ENCODE measurements at regions not wholly inside any gene's neighbourhood (a gene's known extent, or its start where the extent isn't known, plus 50 kb on each side); places are given as distances from the start of the nearest gene placed in this dataset.

DNA sequence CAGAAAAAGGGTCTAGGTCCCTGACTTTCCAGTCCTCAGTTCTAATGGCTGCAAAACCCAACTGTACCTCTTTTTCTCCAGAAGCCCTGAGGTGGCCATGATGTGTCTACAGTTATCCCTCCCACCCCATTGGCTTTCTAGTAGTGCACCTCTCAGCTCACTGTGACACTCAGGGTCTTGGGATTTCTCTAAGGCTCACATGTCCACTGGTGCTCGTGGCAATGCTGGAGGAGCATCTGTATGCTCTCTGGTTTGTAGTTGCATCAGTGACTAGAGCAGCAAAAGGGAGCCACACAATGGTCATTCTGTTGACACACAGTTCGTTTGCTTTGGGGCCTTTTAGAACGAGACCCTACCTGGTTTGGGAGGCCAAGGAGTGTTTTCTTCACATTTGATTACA is 81.6 kb upstream of the SYT6 start:
- TF ChIP-seq CTCF (IDR thresholded peaks at IDR 0.05) (no peak), EP300 (IDR thresholded peaks at IDR 0.05) (no peak), POLR2AphosphoS5 (IDR thresholded peaks at IDR 0.05) (no peak)

Data from stomach (tissue), 4 donors.